Epidermal melanocyte (primary cell): ENCODE measurements at regions not wholly inside any gene's neighbourhood (a gene's known extent, or its start where the extent isn't known, plus 50 kb on each side); places are given as distances from the start of the nearest gene placed in this dataset.

ENCODE experiments used
- DNase-seq: peaks from one replicate; pipeline ENCODE4 v3.0.0; 2011; ENCODE audit warnings: low spot score; ENCODE audit not compliant: insufficient read length

- no peak for DNase-seq
Measured at GRCh38 chr4:54992266-54992665, 133.1 kb downstream of the KDR start.

GRCh38 chr4:54988655-54989054, 136.7 kb downstream of the KDR start:
- DNase-seq: no peak

- DNase-seq: no peak
Measured at GRCh38 chr4:54986095-54986846, 139.1 kb downstream of the KDR start.

- DNase-seq: no peak
Measured at GRCh38 chr4:54976682-54977081, 148.7 kb downstream of the KDR start.

GRCh38 chr4:54976031-54976430, 149.4 kb downstream of the KDR start:
- DNase-seq: no peak

GRCh38 chr4:54973784-54974183, 151.6 kb downstream of the KDR start:
- no peak for DNase-seq

GRCh38 chr4:54971474-54971950, 153.9 kb downstream of the KDR start:
- DNase-seq: peak; percentile 66

GRCh38 chr4:54967289-54967688, 158.1 kb downstream of the KDR start:
- DNase-seq: no peak

- peak; percentile 47 for DNase-seq
Measured at GRCh38 chr4:54961357-54961975, 163.9 kb downstream of the KDR start.

- DNase-seq: peak; percentile 57
Measured at GRCh38 chr4:54959651-54960116, 165.7 kb downstream of the KDR start.

- DNase-seq: no peak
Measured at GRCh38 chr4:54959131-54959530, 166.3 kb downstream of the KDR start.

GRCh38 chr4:54958236-54958635, 167.2 kb downstream of the KDR start:
- DNase-seq: no peak

GRCh38 chr4:54954656-54955388, 170.6 kb downstream of the KDR start:
- DNase-seq: no peak

- no peak for DNase-seq
Measured at GRCh38 chr4:54946741-54947140, 178.7 kb downstream of the KDR start.

- no peak for DNase-seq
Measured at GRCh38 chr4:54945838-54946237, 179.6 kb downstream of the KDR start.

GRCh38 chr4:54942721-54943120, 182.7 kb downstream of the KDR start:
- no peak for DNase-seq

- DNase-seq: no peak
Measured at GRCh38 chr4:54941994-54942552, 183.3 kb downstream of the KDR start.

GRCh38 chr4:54940996-54941865, 184.2 kb downstream of the KDR start:
- DNase-seq: no peak

- DNase-seq: no peak
Measured at GRCh38 chr4:54937501-54937900, 187.9 kb downstream of the KDR start.

GRCh38 chr4:54933579-54933978, 191.8 kb downstream of the KDR start:
- DNase-seq: no peak

- DNase-seq: no peak
Measured at GRCh38 chr4:54930226-54930625, 195.2 kb downstream of the KDR start.
